GM21360 (cell line): ENCODE measurements at regions not wholly inside any gene's neighbourhood (a gene's known extent, or its start where the extent isn't known, plus 50 kb on each side); places are given as distances from the start of the nearest gene placed in this dataset.
A peak's percentile ranks its signal among the peaks of the same experiment; 100 is the strongest.

Experiments
- ATAC-seq: cut with Tn5 transposase; IDR thresholded peaks from one replicate; pipeline ENCODE4 v1.9.1; 2021; ENCODE audit warnings: mild to moderate bottlenecking, moderate library complexity; ENCODE audit not compliant: unreplicated experiment

DNA sequence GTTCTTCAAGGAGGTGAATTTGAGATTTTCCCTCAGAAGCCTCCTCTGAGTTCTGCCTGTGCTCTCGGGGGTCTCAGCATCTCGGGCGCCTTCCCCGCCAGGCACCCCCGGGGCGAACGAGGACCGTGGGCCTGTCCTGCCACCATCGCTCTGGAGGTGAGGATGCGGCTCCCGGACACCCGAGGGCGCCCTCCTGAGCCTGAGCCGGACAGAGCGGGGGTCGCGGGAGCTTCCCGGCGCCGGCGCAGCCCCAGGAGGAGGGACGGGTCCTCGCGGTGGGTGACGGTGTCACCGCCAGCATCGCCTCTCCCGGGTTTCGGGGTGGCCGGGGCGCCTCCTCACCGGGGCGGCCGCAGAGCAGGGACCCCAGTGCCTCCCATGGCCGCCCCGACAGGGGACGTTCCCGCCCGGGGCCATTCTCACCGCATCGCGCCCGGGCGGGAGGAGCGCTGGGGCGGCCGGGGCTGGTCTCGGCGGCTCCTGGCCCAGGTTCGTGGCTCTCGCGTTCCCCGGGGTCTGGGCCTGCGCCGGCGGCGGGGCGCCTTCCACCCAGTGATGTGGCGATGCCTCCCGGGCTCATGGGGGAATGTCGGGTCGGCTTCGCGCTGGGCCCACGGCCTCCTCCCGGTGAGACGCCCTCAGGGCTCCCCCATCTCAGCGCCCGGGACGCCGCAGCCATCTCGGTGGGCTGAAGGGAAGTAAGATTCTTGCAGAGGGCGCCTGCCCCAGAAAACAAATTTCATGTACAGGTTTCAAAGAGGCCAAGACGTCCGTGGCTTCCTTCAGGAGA lies 210.5 kb downstream of the ERMARD start:
- ATAC-seq = no peak

DNA sequence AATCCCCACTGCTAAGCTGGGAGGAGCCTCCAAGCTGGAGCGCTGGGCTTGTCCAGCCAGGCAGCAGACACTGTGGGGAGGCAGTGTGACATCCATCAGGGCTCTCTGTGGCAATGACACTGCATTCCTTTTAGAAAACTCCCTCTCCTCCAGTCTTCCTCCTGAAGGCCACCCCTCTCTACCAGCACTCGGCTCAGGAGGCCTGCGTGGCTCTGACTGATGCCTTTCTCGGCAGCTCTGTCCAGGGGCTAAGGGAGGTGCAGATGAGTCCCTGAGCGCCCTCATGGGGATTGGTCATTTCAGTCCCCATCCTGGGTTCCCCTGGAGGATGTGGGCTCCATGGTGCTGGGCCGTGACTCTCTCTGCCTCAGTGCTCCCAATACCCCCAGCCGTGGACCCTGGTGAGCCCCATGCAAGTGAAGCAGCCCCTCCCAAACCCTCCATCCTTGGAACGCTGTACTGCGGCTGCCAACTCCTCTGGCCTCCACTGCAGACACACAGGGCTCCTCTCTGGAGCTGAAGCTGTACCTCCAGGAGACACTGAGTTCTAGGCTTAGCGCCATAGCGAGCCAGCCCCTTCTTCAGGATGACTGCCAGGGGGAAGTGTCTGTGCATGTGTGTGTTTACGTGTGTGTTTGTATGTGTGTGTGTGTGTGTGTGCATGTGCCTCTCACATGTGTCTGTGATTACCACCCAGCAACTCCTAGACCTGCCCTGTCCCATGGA lies 209.6 kb downstream of the ERMARD start:
- no peak for ATAC-seq

- ATAC-seq = no peak
These were observed 209.1 kb downstream of the ERMARD start for GRCh38 chr6:169960521-169960885.

DNA sequence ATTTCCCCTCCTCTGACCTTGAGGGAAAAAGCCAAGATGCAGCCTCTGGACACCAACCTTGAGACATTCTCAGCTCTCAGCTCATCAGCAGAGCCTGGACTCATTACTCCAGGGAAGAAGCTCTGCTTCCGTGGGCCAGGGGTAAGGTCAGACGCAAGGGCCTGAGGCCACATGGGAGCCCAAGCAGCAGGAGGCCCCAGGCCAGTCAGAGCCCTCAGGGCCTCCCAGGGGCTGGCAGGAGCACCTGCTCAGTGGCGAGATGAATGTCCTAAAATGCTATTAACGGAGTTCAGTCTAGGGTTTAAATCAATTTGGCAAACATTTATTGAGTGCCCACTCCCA lies 208.6 kb downstream of the ERMARD start:
- ATAC-seq = no peak

DNA sequence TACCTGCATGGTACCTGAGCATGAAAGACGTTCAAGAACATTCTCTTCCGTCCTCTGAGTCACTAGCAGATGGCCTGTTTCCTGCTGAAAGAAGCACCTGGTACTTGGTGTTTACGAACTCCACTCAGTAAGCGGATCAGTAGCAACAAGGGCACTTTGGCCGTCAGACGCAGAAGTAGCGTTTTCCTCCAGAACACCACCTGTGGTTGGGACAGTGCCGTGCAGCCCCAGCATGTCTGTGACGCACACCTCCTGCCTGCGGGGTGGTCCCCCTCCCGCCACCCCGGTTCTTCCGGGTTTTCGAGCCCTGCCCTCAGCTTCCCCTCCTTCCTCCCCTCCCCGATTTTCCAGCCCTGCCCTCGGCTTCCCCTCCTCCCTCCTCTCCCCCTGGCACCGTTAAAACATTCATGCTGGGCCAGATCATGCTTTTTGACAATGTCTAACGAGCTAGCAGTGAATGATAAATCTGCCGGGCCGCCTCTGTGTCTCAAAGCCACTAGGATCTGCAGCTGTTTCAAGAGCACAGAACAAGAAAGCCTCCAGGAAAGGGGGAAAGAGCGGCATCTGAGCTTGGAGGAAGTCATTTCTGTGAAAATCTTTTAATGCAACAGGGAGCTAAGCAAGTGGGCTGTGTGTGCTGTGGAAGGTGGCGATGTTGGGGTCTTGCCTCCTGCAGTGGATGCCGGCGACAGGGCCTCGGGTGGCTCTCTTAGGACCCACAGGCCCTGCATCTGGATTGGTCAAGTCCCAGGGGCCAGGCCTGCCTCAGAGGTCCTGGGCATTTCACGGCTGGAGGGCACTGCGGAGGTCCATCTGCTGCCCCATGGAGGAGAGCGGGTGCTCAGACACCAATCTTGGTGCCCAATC lies 207.9 kb downstream of the ERMARD start:
- peak; percentile 89 for ATAC-seq

GRCh38 chr6:169958510-169958909 lies 207.1 kb downstream of the ERMARD start:
- no peak for ATAC-seq

- no peak for ATAC-seq
These were observed 206.0 kb downstream of the ERMARD start for GRCh38 chr6:169957351-169957963.

DNA sequence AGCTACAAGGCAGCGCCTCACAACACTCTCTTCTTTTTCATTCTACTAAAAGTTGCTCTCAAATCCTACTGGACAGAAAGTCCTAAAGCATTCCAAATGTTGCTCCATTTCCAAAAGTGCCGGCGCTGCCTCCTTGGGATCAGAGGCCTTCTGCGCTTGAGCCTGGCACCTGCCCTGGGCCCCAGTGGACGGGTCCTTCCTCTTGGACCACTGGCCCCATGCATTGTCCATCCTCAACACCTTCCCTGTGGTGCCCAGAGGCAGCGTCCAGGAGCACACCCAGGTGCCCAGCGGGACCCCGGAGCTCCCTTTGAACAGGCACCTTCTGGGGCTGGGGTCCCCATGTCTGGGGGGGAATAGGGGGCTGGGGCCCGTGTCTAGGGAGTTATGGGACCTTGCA lies 205.2 kb downstream of the ERMARD start:
- no peak for ATAC-seq

DNA sequence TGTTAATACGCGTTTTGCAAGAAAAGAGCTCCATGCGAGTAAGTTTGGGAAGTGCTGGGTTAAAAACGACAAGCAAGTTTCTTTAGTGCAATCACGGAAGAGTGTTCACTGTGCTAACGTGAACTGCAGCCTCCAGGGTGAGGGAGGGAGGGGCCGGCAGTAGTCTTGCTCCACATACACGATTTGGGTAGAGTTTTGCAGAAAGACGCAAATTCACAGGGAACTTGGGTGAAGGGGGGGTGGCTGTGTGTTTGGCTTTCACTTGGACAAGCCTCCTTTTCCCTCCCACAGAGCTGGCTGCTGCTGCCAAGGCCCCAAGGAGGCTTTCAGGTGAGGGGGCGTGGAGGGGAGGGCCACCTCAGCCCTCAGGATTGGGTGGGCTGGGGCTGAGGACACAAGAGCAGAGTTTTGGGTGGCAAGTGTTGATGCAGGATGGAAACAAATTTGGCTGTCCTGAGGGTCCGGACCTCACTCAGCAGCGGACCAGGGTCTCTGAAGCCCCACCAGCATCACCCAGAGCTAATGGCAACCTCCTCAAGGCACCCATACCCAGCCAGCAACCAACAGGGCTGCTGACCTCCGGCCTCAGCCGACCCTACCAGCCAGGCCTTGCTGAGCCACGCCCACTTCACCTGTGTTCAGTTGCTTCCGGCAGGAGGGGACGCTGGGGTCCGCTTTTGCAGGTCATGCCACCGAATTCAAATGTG lies 204.5 kb downstream of the ERMARD start:
- no peak for ATAC-seq

- no peak for ATAC-seq
These were observed 203.6 kb downstream of the ERMARD start for GRCh38 chr6:169954977-169955376.

DNA sequence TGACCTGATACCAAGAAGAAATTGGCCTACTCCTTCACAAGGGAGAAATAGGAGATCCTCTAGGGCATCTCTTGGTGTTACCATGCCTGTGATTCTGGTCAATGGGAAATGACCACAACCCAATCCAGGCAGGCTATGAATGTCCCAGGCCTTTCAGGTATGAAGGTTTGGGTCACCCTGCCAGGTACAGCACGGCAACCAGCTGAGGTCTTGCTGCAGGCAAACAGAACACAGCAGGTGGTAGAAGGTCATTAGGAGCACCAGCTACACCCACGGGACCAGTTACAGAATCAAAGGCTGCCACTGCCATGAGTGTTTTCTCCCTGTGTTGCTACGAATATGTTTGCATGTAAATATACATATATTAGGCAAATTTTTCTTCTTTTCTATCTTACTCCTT lies 202.3 kb downstream of the ERMARD start:
- no peak for ATAC-seq

DNA sequence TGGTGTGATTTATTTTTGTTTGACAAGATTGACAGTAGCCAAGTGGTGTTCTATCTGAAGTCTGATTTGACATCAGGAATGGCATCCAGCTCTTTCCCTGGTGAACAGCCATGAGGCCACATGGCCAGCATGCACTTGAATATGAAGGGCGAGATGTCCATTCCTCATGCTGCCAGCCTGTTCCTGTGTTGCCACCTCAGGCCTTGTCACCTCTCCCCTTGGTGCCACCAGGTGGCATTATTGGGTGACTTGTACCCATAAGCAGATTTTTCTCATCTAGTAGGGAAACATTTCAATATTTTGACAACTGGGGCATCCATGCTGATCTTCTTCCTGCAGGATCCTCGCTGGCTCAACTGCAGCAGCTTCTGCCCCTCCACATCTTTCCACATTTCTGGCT lies 199.1 kb downstream of the ERMARD start:
- ATAC-seq = no peak

DNA sequence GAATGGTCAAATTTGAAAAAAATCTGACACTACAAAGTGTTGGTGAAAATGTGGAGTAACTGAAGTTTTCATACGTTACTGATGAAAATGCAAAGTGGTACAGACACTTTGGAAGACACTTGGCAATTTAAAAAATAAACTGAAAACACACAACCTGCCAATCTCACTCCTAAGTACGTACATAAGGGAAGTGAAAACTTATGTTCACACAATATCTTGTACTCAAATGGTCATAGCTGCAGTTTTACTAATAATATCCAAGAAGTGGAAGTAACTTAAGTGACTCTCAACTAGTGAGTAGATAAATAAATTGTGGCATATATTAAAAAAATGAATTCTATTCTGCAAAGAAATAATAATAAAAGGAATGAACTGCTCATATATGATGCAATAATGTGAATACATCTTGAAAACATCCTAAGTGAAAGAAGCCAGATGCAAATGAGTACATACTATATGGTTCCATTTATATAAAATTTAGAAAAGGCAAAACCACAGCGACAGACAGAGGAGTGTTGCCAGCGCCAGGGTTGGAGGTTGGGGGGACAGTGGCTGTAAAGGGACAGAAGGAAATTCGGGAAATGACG lies 198.2 kb downstream of the ERMARD start:
- ATAC-seq = peak; percentile 49

DNA sequence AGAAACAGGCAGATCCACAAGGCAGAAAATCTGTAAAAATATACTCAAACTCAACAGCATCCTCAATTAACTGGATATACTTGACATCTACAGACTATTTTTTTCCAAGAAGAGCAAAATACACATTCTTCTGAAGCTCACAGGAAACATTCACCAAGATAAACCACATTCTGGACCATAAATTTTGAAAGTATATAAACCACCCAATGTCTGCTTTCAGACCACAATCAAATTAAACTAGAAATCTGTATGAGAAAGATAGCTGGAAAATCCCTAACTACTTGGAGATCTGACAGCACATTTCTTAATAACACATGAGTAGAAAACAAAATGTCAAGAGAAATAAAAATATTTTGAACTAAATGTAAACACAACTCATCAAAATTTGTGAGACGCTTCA lies 195.5 kb downstream of the ERMARD start:
- no peak for ATAC-seq

GRCh38 chr6:169945117-169945516 lies 193.7 kb downstream of the ERMARD start:
- ATAC-seq = no peak

DNA sequence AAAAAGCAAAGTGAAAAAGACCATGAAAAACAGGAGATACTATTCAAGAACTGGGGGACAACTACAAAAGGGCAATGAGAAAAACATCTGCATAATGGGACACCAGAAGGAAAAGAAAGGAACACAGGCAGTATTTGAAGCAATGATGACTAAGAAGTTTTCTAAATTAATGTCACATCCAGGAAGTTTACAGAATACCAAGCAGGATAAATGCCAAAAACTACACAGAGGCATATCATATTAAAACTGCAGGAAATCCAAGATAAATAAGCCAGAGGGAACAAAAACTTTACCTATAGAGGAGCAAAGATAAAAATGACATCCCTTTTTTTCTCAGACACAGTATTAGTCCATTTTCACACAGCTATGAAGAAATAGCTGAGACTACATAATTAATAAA lies 193.0 kb downstream of the ERMARD start:
- ATAC-seq = no peak

DNA sequence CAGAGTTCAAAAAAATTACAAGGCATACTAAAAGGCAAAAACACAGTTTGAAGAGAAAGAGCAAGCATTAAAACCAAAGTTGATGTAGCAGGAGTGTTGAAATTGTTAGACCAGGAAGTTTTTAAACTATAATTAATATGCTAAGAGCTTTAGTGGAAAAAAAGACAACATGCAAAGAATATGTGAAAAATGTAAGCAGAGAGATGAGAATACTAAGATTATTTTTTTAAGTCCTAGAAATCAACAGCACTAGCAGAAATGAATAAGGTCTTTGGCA lies 192.6 kb downstream of the ERMARD start:
- ATAC-seq = no peak

GRCh38 chr6:169943241-169944060 lies 192.0 kb downstream of the ERMARD start:
- ATAC-seq = no peak

- no peak for ATAC-seq
These were observed 190.8 kb downstream of the ERMARD start for GRCh38 chr6:169942173-169942572.
